ENCODE measurements at regions not wholly inside any gene's neighbourhood (a gene's known extent, or its start where the extent isn't known, plus 50 kb on each side); places are given as distances from the start of the nearest gene placed in this dataset.

- in situ Hi-C loops (cut with MboI) (no loop called here), intact Hi-C loops (cut with micrococcal nuclease; ENCODE audit: unreplicated experiment) (no loop called here)
- ChIA-PET SMC1A (ENCODE audit: uncharacterized antibody, unreplicated experiment) (interaction anchor here (0.7 kb wide), 1 partner anchor 94 kb away, joined by 3 read pairs; no protein-coding TSS in a partner anchor), CTCF (no interaction called here), POLR2A (no interaction called here), RAD21 (ENCODE audit: unreplicated experiment) (no interaction called here)
- BruUV-seq (replicated peaks), result no TSS peak
- Histone ChIP-seq H3K79me2 (ENCODE audit: control insufficient read depth, insufficient read depth, low read length) (no peaks in the 10 kb centered on the region), H3K4me2 (ENCODE audit: control insufficient read depth, insufficient read depth) (no peak overlapping the region), H2AFZ (ENCODE audit: control insufficient read depth, low read depth, low read length) (no peak overlapping the region), H3K9me3 (replicated peaks; ENCODE audit: control insufficient read depth, insufficient read depth, low read length) (no peaks in the 10 kb centered on the region), H4K20me1 (ENCODE audit: control insufficient read depth, insufficient read depth) (no peaks in the 10 kb centered on the region), H3K4me1 (ENCODE audit: control insufficient read depth, insufficient read depth, low read length) (no peaks in the 10 kb centered on the region), H3K36me3 (ENCODE audit: control insufficient read depth in 2 of 2, insufficient read depth in 2 of 2, low read length in 1 of 2) (no peaks in the 10 kb centered on the region), H3K9ac (ENCODE audit: control insufficient read depth, insufficient read depth, low read length) (no peak overlapping the region), H3K4me3 (no peak overlapping the region), H3K27ac (ENCODE audit: control insufficient read depth, insufficient read depth) (no peak overlapping the region), H3K27me3 (replicated peaks in 1 of 2; ENCODE audit: control insufficient read depth in 2 of 2, insufficient read depth in 2 of 2, low read length in 1 of 2) (no peaks in the 10 kb centered on the region)
- DNase-seq (ENCODE audit: low read depth, low spot score), result no peak
- 78% methylated on average over 7 of the region's 7 CpGs for WGBS (ENCODE audit: insufficient coverage, insufficient replicate concordance, low lambda C conversion rate, missing lambda C conversion rate)
- FAIRE-seq, result no peak
- ATAC-seq, result no peak
- TF ChIP-seq ATF3 (IDR thresholded peaks at IDR 0.05; ENCODE audit: borderline replicate concordance, extremely low read depth, low read depth, low read length) (no peak), MEF2A (IDR thresholded peaks at IDR 0.05; ENCODE audit: insufficient read depth, low read depth, low read length) (no peak), RELA (IDR thresholded peaks at IDR 0.05; ENCODE audit: borderline replicate concordance, partially characterized antibody) (no peak), EGR1 (IDR thresholded peaks at IDR 0.05; ENCODE audit: borderline replicate concordance in 1 of 2, low read depth in 2 of 2, low read length in 2 of 2) (no peak), RUNX3 (IDR thresholded peaks at IDR 0.05; ENCODE audit: low read length) (no peak), ZBTB4 (CRISPR knock-in tag; IDR thresholded peaks at IDR 0.05) (no peak), ZNF274 (IDR thresholded peaks at IDR 0.05; ENCODE audit: insufficient read depth, insufficient read length) (no peak), TCF7 (IDR thresholded peaks at IDR 0.05; ENCODE audit: borderline replicate concordance) (no peak), STAT1 (conservative IDR thresholded peaks at IDR 0.05) (no peak), ZSCAN29 (IDR thresholded peaks at IDR 0.05) (no peak), ZBTB40 (IDR thresholded peaks at IDR 0.05; ENCODE audit: borderline replicate concordance) (no peak)
Measured at GRCh38 chr2:3128786-3129185, 248.8 kb downstream of the EIPR1 start.

Data from GM12878 (cell line).